ENCODE measurements at regions not wholly inside any gene's neighbourhood (a gene's known extent, or its start where the extent isn't known, plus 50 kb on each side); places are given as distances from the start of the nearest gene placed in this dataset.

- ATAC-seq (ENCODE audit: low read depth) (no peak; the same call in 1 of the 2 replicates), DNase-seq (no peak)
- no peaks in the 10 kb centered on the region for H3K36me3 ChIP-seq (ENCODE audit: control insufficient read depth, insufficient read depth, low read length)
- no CpG with 5 or more reads among the region's 2 CpGs for WGBS, 2 experiments (ENCODE audit: extremely low coverage in 2 of 2, insufficient read length in 1 of 2)
- no peak overlapping the region for H2BK5ac ChIP-seq (ENCODE audit: low read depth, low read length, poor library complexity, severe bottlenecking)
- no peak overlapping the region for H3K9ac ChIP-seq (ENCODE audit: low read depth, low read length)
- no peak overlapping the region for H2AFZ ChIP-seq (replicated peaks; ENCODE audit: low read length, poor library complexity)
- peaks cover 11% of the 10 kb centered on the region; the same call in 1 of the 2 replicates for H3K4me1 ChIP-seq (ENCODE audit: control insufficient read depth, insufficient read depth, low read length)
- no TSS peak for BruUV-seq (replicated peaks)
- H4K5ac ChIP-seq (ENCODE audit: low read depth, low read length), result no peak overlapping the region
- H3K4ac ChIP-seq (ENCODE audit: low read depth, low read length), result no peak overlapping the region
- ChIA-PET CTCF (no interaction called here), POLR2A (ENCODE audit: unreplicated experiment) (interaction anchor here (0.6 kb wide), 1 partner anchor 55 kb away, joined by 3 read pairs; no protein-coding TSS in a partner anchor)
- no peak overlapping the region for H4K8ac ChIP-seq (ENCODE audit: low read depth in 2 of 2, low read length in 2 of 2)
- H3K79me1 ChIP-seq (ENCODE audit: low read depth in 1 of 2, low read length in 2 of 2), result no peaks in the 10 kb centered on the region
- H3K23ac ChIP-seq (ENCODE audit: low read depth, low read length), result no peak overlapping the region
- peaks cover 8% of the 10 kb centered on the region; the same call in 1 of the 2 replicates for H3K27me3 ChIP-seq (ENCODE audit: control insufficient read depth, insufficient read depth, low read length)
- H2BK20ac ChIP-seq (ENCODE audit: low read depth, low read length), result no peak overlapping the region
- no peak overlapping the region for H3K4me2 ChIP-seq (ENCODE audit: low read depth, low read length)
- H4K20me1 ChIP-seq (ENCODE audit: insufficient read depth, low read length), result no peaks in the 10 kb centered on the region
- H2BK15ac ChIP-seq (ENCODE audit: low read depth, low read length), result no peak overlapping the region
- H4K91ac ChIP-seq (ENCODE audit: insufficient read depth, low read depth, low read length), result no peak overlapping the region
- dilution Hi-C loops (cut with HindIII; ENCODE audit: low sequenced_read_pairs, unreplicated experiment), result no loop called here
- no peak overlapping the region for H3K18ac ChIP-seq (ENCODE audit: low read depth, low read length)
- intact Hi-C loops (cut with micrococcal nuclease), result no loop called here
- H3K27ac ChIP-seq (ENCODE audit: insufficient read depth, low read length), result no peak overlapping the region
- TF ChIP-seq RAD21 (IDR thresholded peaks at IDR 0.05; ENCODE audit: low read length), result no peak
- peak; percentile 39; the same call in 1 of the 2 replicates for TF ChIP-seq USF2 (IDR thresholded peaks at IDR 0.05; ENCODE audit: low read depth, low read length)
- H3K9me1 ChIP-seq (ENCODE audit: insufficient read depth, low read length), result no peaks in the 10 kb centered on the region
- no peak overlapping the region for H2BK120ac ChIP-seq (ENCODE audit: low read depth, low read length)
- no peak overlapping the region for H3K14ac ChIP-seq (replicated peaks; ENCODE audit: low read depth, low read length)
- H2AK5ac ChIP-seq (ENCODE audit: low read depth, low read length), result no peak overlapping the region
- H3K56ac ChIP-seq (ENCODE audit: extremely low read depth, insufficient read depth, low read length), result no peak overlapping the region
- H2AK9ac ChIP-seq (replicated peaks; ENCODE audit: low read depth, low read length, poor library complexity), result no peak overlapping the region
- in situ Hi-C loops (cut with MboI; ENCODE audit: low sequenced_read_pairs), result no loop called here
- H3K4me3 ChIP-seq (ENCODE audit: insufficient read depth, low read depth, low read length), result no peak overlapping the region
- peaks cover 5% of the 10 kb centered on the region for H3K9me3 ChIP-seq (ENCODE audit: control insufficient read depth, insufficient read depth, low read length)
These were observed 186.7 kb downstream of the C9orf50 start for GRCh38 chr9:129434187-129434586.
